OCI-LY7 (cell line): ENCODE measurements at regions not wholly inside any gene's neighbourhood (a gene's known extent, or its start where the extent isn't known, plus 50 kb on each side); places are given as distances from the start of the nearest gene placed in this dataset.
"Not testable (repeated sequence)": the region's sequence is repeated elsewhere in the genome, so short reads cannot be mapped to it uniquely, and the experiment has no call there.

ENCODE experiments used
- BruUV-seq: library from RNA; stranded (reverse); fragments of 400-500 nt; replicated peaks from 2 replicates; lab custom pipeline; 2021; lab: Mats Ljungman, UMichigan
- CTCF ChIA-PET: fragments of 300-600 bp; sonication (Branson Sonifier 250); formaldehyde crosslinking; loops from one replicate; lab custom pipeline; 2022; ENCODE audit warnings: antibody characterized with exemption; ENCODE audit not compliant: unreplicated experiment; lab: Charles Lee
- POLR2A ChIA-PET: fragments of 300-600 bp; sonication (Branson Sonifier 250); formaldehyde crosslinking; loops from one replicate; lab custom pipeline; 2022; ENCODE audit warnings: antibody characterized with exemption; lab: Charles Lee
- DNase-seq: peaks from one replicate; pipeline ENCODE4 v3.0.0-alpha.2; 2015; ENCODE audit warnings: low spot score
- H2AFZ ChIP-seq: fragments of 200-600 bp; sonication (generic), shearing (Covaris generic); 2 replicates; pipeline ENCODE4 v1.6.1; 2014; ENCODE audit warnings: mild to moderate bottlenecking, antibody characterized with exemption, low read length, moderate library complexity
- H3K27ac ChIP-seq: fragments of 200-600 bp; sonication (generic); 2 replicates; pipeline ENCODE4 v1.5.1; 2014; ENCODE audit warnings: mixed run types, low read depth, mild to moderate bottlenecking, moderate library complexity, low read length, inconsistent platforms; ENCODE audit not compliant: poor library complexity, severe bottlenecking
- H3K36me3 ChIP-seq: fragments of 200-600 bp; sonication (generic); 2 replicates; pipeline ENCODE4 v1.6.1; 2014; ENCODE audit warnings: mild to moderate bottlenecking, antibody characterized with exemption, low read length, moderate library complexity, mixed read lengths; ENCODE audit not compliant: insufficient read depth
- H3K4me1 ChIP-seq: fragments of 200-600 bp; sonication (generic); 2 replicates; pipeline ENCODE4 v1.5.1; 2014; ENCODE audit warnings: mild to moderate bottlenecking, low read length; ENCODE audit not compliant: insufficient read depth, poor library complexity, severe bottlenecking
- H3K4me2 ChIP-seq: fragments of 200-600 bp; sonication (generic); 2 replicates; pipeline ENCODE4 v1.6.1; 2014; ENCODE audit warnings: mild to moderate bottlenecking, low read length
- H3K4me3 ChIP-seq: fragments of 200-600 bp; sonication (generic); 2 replicates; pipeline ENCODE4 v1.5.1; 2014; ENCODE audit warnings: mild to moderate bottlenecking, low read depth, low read length; ENCODE audit not compliant: poor library complexity, severe bottlenecking
- H3K79me2 ChIP-seq: fragments of 200-600 bp; sonication (generic); 2 replicates; pipeline ENCODE4 v1.6.1; 2016; ENCODE audit warnings: low read depth, mild to moderate bottlenecking, low read length, moderate library complexity, mixed read lengths; ENCODE audit not compliant: insufficient read depth
- H3K9me2 ChIP-seq: fragments of 200-600 bp; sonication (generic); 2 replicates; pipeline ENCODE4 v1.6.1; 2016; ENCODE audit warnings: mild to moderate bottlenecking, low read length, mixed read lengths; ENCODE audit not compliant: insufficient read depth
- H3K9me3 ChIP-seq: fragments of 200-600 bp; sonication (generic); 2 replicates; pipeline ENCODE4 v1.6.1; 2014; ENCODE audit warnings: mild to moderate bottlenecking, mixed run types, low read length, mixed read lengths
- H4K20me1 ChIP-seq: fragments of 200-600 bp; sonication (generic); 2 replicates; pipeline ENCODE4 v1.6.1; 2014; ENCODE audit warnings: mild to moderate bottlenecking, antibody characterized with exemption, low read length, moderate library complexity, mixed read lengths; ENCODE audit not compliant: insufficient read depth
- CTCF ChIP-seq: fragments of 200-600 bp; sonication (generic); conservative IDR thresholded peaks from 2 replicates; pipeline ENCODE4 v1.5.1; 2014; ENCODE audit warnings: mild to moderate bottlenecking, antibody characterized with exemption, low read length, moderate library complexity, mixed read lengths
- EZH2phosphoT487 ChIP-seq: fragments of 200-600 bp; sonication (generic); IDR thresholded peaks from 2 replicates; pipeline ENCODE4 v1.6.1; 2018; ENCODE audit warnings: low read depth, borderline replicate concordance, mild to moderate bottlenecking, mixed run types, antibody characterized with exemption, low read length, moderate library complexity, mixed read lengths
- intact Hi-C: fragments of 100-400 bp; cut with micrococcal nuclease; formaldehyde crosslinking; loops from one replicate; pipeline ENCODE4 v1.10.0; 2022; ENCODE audit not compliant: unreplicated experiment

GRCh38 chr16:79946252-79946651 is 345.7 kb upstream of the MAF start:
- Histone ChIP-seq H3K36me3 (no peaks in the 10 kb centered on the region), H3K4me3 (no peak overlapping the region), H3K4me1 (no peaks in the 10 kb centered on the region), H2AFZ (no peak overlapping the region), H3K9me2 (no peaks in the 10 kb centered on the region), H3K9me3 (no peaks in the 10 kb centered on the region), H4K20me1 (no peaks in the 10 kb centered on the region), H3K4me2 (no peak overlapping the region), H3K79me2 (no peaks in the 10 kb centered on the region), H3K27ac (no peak overlapping the region)
- no TSS peak for BruUV-seq
- DNase-seq, result no peak
- no peak for TF ChIP-seq CTCF
- no peak for TF ChIP-seq EZH2phosphoT487
- POLR2A ChIA-PET, result no interaction called here
- CTCF ChIA-PET, result no interaction called here
- intact Hi-C loops, result no loop called here

GRCh38 chr16:79943736-79944135 is 343.2 kb upstream of the MAF start:
- TF ChIP-seq EZH2phosphoT487 (no peak), CTCF (no peak)
- intact Hi-C loops, result no loop called here
- Histone ChIP-seq H3K9me2 (no peaks in the 10 kb centered on the region), H2AFZ (no peak overlapping the region), H3K27ac (no peak overlapping the region), H3K4me3 (no peak overlapping the region), H3K4me2 (no peak overlapping the region), H3K36me3 (no peaks in the 10 kb centered on the region), H4K20me1 (no peaks in the 10 kb centered on the region), H3K9me3 (no peaks in the 10 kb centered on the region), H3K79me2 (no peaks in the 10 kb centered on the region), H3K4me1 (no peaks in the 10 kb centered on the region)
- ChIA-PET CTCF (no interaction called here), POLR2A (no interaction called here)
- BruUV-seq, result no TSS peak
- no peak for DNase-seq

- H3K79me2 ChIP-seq, result no peaks in the 10 kb centered on the region
- no peaks in the 10 kb centered on the region for H3K9me2 ChIP-seq
- POLR2A ChIA-PET, result no interaction called here
- no peak overlapping the region for H2AFZ ChIP-seq
- DNase-seq, result no peak
- no peaks in the 10 kb centered on the region for H3K36me3 ChIP-seq
- intact Hi-C loops, result no loop called here
- no TSS peak for BruUV-seq
- H3K9me3 ChIP-seq, result no peaks in the 10 kb centered on the region
- CTCF ChIA-PET, result no interaction called here
- H3K4me2 ChIP-seq, result no peak overlapping the region
- no peaks in the 10 kb centered on the region for H4K20me1 ChIP-seq
- no peak overlapping the region for H3K27ac ChIP-seq
- H3K4me1 ChIP-seq, result no peaks in the 10 kb centered on the region
- no peak overlapping the region for H3K4me3 ChIP-seq
- TF ChIP-seq EZH2phosphoT487, result no peak
- no peak for TF ChIP-seq CTCF
Observed at GRCh38 chr16:79938575-79938974, 338.0 kb upstream of the MAF start.

GRCh38 chr16:79937671-79938070 is 337.1 kb upstream of the MAF start:
- POLR2A ChIA-PET, result not testable (repeated sequence)

More at GRCh38 chr16:79937671-79938070, 337.1 kb upstream of the MAF start:
- H3K9me2 ChIP-seq, DNase-seq, CTCF ChIA-PET, intact Hi-C loops, H3K4me1 ChIP-seq, H3K4me3 ChIP-seq, H4K20me1 ChIP-seq, H3K79me2 ChIP-seq, BruUV-seq, H3K36me3 ChIP-seq, H3K4me2 ChIP-seq, H3K9me3 ChIP-seq, H2AFZ ChIP-seq, H3K27ac ChIP-seq: not testable (repeated sequence)
